ENCODE measurements at regions not wholly inside any gene's neighbourhood (a gene's known extent, or its start where the extent isn't known, plus 50 kb on each side); places are given as distances from the start of the nearest gene placed in this dataset.

DNA sequence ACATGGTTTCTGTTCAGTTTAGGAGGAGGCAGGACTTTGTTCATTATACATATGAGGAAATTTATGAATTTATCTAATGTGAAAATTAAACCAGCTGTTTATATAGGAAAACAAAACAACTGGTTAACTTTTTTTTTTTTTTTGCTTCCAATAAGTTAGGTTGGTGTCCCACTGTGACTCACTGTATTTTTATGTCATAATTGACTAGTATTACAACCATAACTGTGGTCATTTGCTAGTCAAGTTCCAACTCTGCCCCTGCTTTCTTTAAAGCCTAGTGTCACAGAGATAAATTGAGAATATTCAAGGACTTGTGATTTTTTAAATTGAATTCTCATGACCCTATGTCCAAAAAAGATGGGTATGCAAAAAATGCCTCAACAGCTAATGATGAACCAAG lies 227.7 kb downstream of the BCAT1 start:
- DNase-seq = no peak

DNA sequence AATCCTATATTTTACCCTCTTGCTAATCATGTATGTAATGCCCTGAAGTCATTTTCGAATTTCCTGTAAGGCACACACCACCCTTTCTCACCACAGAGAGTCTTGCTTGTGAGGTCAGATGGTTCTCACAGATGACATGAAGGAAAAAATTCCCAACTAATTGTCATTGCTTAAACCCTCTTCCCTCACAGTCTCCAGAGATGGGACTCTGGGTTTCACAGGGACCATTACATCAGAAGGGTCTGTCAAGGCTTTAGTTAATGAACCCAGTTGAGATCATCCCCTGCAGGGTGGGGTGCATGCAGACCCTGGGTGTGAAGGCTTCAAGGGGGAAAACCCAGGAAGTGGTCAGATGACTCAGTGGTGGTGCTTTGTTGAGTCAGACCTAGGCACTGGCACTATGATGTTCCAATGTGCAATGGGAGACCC lies 229.6 kb downstream of the BCAT1 start:
- no peak for DNase-seq

DNA sequence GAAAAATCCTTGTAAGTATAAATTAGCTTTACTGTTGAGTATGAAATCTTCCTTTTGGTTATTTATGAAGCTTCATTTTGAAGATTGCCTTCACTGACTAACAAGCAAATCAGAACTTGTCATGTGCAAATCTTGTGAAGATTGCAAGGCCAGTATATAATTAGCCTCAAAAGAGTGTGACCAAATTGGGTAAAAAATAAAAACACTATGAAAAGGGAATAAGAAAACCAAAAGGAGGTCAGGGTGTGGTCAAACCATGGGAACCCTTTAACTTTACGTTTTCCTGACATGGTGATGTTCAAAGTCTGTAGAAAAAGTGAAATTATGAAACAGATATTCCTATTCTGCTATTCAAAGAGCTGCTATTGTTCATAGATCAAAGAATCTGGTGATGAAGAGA lies 230.3 kb downstream of the BCAT1 start:
- DNase-seq = no peak

DNA sequence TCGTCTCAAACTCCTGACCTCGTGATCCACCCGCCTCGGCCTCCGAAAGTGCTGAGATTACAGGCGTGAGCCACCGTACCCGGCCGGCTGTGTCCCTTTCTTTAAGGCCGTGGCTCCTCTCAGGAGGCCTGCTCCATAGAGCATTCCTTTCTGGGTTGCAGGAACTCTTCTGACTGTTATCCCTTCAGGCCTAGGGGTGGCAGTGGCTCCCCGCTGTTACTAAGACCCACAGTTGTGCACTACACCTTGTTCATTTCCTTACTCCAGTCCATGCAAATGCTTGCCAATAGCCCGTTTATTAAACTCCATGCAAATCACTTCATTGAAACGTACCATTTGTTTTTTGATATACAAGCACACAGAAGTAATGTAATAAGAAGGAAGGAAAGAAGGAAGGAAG lies 234.7 kb downstream of the BCAT1 start:
- no peak for DNase-seq

DNA sequence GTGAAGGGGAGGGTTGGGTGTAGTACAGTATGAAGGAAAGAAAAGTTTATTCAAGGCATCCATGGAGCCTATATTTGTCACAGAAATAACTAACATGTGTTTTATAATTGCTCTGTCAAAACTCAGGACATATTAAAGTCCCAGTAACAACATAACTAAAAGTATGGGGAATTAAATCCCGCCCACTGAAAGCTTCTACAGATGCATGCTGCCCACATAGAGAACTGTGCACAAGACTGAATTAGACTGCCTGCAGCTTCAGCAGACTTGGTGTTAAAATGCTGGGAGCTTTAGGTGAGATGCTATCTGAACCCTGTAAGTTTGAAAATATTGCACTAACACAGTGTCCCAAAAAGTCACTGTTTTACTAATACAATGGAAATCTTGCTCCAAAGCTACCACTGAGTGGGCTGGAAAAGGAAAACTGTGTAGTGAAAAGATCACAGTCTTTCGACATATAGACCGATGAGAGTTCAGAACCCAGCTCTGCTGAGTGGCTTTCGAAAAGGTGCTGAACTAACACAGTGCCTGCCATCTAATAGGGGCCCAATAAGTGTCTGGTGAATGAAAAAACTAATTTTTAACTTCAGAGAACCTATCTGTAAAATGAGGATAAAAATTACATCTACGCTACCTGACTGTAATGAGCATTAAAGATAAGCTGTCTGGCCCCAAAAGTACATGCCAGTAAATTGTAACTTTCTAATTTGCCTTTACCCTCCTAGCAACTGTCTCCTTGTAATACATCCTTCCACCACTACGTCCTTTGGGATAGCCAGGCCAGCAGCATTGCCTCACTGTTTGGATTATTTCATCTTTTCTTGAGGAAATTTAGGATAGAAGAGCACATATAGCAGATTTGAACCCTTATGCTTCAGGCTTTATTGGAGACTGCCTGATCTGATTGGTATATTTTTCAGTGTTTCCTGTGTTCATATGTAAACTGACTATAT lies 237.6 kb downstream of the BCAT1 start:
- DNase-seq = no peak

DNA sequence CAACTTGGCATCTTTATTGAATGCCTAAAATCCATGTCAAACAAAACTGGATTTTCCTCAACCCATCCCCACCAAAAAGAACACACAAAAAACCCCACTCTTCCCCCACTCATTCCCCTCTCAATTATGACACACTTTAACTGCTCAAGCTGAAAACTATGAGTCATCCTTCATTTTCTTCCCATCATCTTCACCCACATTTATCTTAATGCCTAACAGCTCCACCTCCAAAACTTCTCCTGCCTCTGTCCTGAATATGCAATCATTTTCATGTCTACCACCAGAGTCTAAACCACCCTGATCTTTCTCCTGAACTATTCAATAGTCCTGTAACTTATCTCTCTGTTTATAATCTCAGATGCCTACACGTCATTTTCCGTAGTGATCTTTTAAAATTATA lies 239.7 kb downstream of the BCAT1 start:
- no peak for DNase-seq

DNA sequence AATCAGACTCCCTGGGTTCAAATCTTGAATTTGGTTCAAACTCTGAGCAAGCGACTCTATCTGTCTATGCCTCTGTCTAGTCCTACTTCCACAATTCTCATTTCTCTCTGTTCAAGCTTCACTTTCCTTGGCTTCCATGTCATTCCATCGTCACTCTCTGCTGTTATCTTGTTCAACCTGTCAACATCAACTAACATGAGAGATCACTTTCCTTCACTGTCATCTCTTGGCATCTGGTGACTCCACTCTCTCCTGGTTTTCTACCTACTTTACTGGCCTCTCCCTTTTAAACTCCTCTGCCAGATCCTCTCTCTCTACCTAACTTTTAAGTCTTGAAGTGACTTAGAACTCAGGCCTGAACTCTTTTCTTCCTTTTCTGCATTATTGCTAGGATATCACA lies 240.2 kb downstream of the BCAT1 start:
- no peak for DNase-seq

DNA sequence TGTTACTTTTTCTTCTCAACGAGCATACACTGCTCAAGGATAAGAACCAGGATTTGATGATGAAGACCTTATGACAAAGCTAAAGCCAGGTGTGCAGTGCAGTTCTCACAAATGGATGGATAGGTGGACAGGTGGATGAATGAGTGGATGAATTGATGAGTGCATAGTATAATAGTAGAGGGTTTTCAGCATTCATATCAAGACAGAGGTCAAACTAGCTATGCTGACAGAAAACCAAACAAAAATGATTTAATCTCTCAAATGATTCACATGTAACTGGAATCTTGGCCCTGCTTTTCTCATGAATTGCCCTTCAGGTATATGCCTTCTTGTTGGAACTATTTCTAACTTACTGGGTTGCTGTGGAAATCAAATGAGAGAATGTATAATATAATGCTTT lies 240.9 kb downstream of the BCAT1 start:
- no peak for DNase-seq

DNA sequence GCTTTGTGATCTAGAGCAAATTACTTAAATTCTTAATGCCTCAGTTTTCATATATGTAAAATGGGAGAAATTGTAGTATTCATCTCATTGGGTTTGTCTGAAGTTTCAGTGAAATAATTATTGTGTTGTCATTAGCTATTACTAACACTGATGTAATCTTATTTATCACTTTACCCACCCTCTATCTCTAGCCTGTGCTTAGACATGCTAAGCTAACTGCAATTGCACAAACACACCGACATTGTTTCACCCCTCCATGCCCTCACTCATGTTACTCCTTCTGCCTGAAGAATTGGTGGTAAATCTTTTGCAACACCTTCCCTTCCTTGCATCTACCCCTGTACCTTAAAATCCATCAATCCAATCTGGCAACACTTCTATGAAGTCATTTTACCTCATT lies 241.6 kb downstream of the BCAT1 start:
- no peak for DNase-seq

DNA sequence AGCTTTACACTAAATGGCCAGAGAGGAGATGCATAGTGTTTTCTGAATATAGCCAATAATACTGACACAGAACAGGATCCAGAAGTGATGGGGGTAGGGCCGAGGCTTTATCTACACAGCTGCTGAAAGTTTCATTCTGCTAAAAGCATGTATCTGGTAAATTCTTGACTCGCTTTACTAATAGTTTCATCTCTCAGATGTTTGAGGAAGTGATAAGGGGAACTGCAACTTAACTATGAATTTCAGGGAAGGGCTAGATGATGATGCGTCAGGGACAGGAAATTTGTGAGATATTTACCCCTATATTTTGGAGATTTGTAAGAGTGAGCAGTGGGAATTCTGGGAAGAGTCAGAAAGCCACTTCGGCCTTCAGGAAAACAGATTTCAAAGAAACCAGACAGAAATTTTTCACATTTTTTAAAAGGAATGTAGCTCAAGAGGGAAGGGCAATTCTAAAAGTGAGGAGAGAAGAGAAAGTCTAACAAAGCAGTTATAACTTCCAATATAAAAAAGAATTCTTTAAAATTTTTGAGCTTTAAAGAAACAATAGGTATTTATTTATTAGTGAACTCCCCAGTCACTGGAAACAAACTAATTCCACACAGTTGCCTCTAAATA lies 243.1 kb downstream of the BCAT1 start:
- no peak for DNase-seq

DNA sequence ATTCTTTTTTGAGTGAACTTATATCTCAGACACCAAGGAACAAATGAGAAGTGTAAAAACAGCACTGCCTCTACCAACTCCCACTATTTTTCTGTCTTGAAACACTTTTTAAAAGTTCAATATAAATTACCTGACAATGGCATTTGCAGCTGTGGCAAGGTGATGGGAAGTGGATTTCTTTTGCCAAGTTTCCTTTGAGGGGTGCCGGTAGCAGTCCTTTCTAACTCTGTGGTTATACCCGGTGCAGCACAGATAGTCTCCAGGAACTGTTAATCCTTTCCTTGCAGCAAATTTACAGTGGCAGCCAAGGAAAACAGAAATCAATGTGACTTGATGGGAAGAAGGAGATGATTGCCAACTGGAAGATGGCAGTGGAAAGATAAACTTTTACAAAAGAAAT lies 243.7 kb downstream of the BCAT1 start:
- DNase-seq = no peak

DNA sequence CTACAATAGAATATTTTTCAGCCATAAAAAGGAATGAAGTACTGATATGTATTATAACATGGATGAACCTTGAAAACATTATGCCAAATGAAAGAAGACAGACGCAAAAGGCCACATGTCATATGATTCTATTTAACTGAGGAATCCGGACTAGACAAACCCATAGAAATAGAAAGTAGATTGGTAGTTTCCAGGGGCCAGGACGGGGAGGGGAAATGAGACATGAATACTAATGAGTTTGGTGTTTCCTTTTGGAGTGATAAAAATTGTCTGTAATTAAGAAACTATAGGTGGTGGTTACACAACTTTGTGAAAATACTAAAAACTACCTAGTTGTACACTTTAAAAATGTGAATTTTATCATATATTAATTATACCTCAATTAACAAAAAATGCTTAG lies 247.6 kb downstream of the BCAT1 start:
- DNase-seq = no peak

DNA sequence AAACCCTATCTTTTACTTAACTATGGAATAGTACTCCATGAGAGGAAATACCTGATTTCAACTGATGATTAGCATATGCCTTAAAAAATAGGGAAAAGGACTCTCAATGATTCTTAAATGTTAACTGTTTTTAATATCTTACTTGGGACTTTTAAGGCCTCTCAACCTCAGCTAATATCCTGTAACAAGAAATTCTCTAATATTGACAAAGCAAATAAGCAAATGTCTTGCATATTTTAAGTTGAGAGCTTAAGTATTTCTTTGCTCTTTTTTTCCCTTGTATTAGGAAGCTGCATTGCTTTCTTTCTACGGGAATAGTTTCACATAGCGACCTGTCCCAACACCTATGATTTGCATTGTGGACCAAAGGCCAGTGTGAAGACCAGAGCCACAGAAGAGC lies 249.9 kb downstream of the BCAT1 start:
- no peak for DNase-seq

DNA sequence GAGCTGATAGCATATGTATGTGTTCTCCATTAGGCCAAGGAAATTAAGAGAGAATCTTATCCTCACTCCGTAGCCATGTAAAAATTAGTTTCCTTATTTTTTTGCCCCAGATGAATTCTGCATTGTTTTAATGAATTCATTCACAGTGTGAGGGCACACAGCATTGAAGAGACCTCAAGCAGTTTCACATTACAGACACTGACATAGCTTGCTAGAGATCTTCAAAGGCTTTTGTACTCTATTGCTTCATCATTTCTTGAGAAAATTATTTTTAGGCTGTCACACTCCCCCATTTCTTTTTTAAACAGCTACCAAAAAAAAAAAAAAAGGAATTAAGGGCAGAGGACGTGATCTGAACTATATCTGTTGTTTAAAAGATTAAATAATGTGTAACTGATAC lies 251.1 kb downstream of the BCAT1 start:
- DNase-seq = no peak

DNA sequence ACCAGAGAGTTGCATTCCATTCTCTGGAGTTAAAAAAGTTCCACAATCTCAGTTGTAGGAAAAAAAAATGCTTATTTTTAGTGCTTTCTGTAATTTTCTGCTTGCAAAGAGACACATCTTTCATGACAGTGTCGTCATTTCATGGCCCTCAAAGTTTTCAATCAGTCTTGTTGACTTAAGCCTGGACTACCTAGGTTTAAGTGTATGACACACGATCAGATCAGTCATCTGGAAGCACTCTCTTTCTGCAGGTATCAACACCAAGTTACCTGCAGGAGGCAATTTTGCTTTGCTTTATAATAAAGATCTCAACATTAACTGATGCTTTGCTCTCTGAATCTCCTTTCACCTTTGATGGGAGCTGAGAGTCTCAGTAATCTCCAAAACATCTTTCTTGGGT lies 251.6 kb downstream of the BCAT1 start:
- no peak for DNase-seq

DNA sequence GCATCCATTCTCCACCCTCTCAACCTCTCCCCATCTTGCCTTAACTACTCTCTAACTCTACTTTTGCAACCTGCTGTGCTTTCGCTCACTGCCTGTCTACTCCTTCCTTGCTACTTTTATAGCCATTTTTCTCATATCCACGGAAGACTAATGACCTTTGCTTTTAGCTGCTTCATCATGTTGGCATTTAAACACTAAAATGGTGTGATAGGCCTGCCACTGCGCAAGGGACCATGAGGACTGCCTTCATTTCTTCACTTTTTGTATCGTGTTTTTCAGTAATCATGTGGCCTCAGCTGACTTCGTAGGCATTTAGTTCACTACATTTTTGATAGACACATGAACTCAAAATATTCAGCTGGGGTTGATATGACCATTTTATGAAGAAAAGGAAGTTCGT lies 252.1 kb downstream of the BCAT1 start:
- DNase-seq = no peak

DNA sequence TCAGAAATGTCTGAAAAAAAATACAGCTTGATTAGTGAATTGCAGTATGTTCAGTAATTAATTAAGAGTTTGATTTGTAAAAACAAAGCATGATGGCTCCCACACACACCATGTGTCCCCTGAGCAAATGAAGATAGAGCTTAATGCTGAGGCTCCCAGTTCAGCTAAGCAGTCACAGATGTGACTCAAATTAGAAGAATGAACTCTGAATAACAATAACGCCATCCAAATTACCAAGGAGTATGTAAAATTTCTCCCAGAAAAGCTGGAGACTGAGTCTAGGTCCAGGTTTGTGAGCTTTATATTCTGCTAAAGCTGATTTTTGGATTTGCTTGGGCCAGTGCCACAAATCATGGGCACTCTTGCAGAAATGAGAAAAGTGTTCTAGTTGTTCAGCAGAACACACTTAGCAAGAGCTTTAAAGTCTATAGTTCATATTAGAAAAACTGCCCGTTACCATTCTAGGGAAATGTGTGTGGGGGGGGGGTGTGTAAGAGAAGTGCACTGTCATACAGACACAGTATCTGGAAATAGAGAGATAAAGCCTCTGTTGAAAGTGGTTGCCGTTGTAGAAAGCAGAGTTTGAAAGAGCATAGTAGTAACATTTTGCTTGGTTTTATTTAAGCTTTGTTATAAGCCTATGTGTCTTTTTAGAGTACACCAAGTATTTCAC lies 253.1 kb downstream of the BCAT1 start:
- no peak for DNase-seq

DNA sequence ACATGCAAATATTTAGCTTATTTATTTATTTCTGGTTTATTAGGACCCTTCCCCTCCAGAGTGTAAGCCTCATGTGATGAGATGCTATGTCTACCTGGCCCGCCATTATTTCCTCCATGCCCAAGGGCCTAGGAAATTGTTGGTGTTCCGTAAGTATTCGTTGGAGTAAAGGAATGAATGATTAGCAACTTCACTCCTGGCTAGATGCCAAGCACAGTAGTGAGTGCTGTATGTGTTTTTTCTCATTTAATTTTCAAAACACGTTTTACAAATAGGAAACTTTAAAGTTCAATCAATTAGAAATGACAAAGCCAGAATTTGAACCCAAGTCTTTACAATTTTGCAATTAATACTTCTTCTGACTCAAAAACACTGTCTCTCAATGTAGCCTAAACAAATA lies 253.8 kb downstream of the BCAT1 start:
- no peak for DNase-seq

DNA sequence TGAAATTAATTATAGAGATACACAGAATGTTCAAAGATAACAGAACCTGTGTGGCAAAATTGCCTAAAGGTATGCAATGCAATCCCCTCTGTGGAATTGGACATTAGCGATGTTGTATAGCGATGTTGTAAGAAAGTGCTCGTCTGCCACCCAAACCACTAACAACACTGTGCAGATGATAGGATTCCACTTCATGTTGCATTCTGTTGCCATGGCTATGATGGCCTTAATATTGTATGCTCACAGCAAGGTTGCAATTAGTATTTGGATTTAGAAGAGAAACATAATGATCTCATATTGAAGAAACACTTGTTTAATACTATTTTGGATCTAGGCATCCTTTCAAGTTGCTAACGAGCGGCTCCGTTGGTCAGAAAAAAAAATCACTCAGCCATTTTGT lies 260.3 kb downstream of the BCAT1 start:
- DNase-seq = no peak

DNA sequence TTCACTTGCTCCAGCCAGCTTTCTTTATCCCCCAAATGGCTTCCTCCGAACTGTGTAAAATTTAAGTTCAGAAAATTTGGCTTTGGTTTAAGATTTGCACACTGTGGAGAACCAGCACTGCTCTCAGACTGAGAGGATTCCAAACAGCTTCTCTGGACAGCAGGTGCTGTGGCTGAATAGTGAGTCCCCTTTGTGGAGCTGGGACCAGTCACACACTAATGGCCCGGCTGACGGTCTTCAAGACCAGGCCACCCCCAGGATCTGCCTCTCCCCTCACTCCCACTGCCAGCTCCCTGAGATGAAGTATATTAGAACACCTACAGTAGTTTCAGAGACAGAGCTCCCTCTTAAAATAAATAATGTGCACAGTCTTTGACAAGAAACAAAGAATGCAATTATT lies 267.3 kb downstream of the BCAT1 start:
- DNase-seq = no peak

DNA sequence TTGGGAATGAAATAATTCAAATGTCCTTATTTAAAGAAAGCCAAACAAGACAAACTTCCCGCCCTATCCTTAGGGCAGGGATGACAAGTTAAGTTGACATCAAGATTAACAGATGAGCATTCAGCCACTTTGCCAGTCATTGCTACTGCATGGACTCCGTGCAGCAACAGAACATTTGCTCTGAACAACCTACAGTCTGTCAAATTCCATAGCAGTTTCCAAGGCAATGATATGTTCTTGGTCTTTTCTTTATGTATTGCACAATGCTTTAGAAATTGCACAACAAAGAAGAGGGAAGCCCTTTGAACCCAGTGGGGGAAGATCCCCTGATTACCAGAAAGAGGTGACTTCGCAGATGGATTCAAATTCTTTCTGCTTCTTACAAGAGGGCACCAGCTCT lies 269.8 kb downstream of the BCAT1 start:
- DNase-seq = no peak

DNA sequence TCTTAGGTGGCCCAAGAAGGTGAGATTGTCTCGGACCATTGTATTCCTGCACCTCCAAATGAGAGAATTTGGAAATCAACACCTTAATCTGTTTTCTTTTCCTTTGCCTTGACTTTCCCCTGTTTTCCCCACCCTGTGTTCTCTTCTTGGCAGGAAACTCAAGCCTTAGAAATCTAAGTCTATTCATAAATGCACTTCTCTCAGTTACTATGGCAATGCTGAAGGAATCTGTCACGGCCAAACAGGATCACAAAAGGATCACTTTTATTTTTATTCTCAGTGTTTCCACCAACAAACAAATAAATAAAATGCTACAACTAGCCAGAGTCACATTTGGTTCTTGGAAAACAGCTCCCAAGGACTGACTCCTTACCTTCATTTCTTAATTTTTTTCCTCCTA lies 270.5 kb downstream of the BCAT1 start:
- DNase-seq = no peak

DNA sequence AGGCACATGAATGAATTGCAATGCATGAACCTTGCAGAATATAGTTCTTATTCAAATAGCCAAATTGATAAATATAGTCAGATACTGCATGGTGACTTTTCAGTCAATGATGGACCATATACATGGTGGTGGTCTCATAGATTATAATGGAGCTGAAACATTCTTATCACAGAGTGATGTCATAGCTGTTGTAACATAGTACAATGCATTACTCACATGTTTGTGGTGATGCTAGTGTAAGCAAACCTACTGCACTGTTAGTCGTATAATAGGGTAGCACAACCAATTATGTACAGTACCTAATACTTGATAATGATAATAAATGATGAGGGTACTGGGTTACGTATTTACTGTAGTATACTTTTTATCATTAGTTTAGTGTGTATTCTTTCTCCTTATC lies 280.3 kb downstream of the BCAT1 start:
- no peak for DNase-seq

Data from NCI-H1105 (cell line).